Glutamatergic neuron (in vitro differentiated cells): ENCODE measurements at regions not wholly inside any gene's neighbourhood (a gene's known extent, or its start where the extent isn't known, plus 50 kb on each side); places are given as distances from the start of the nearest gene placed in this dataset.

Source experiments
- DNase-seq: peaks from one replicate; pipeline ENCODE4 v3.0.0; 2022
- H3K27ac Mint-ChIP-seq: one replicate; pipeline ENCODE4 v1.8.0; 2020; ENCODE audit warnings: mild to moderate bottlenecking, mixed read lengths, inconsistent platforms; ENCODE audit not compliant: unreplicated experiment
- H3K27me3 Mint-ChIP-seq: one replicate; pipeline ENCODE4 v1.8.0; 2020; ENCODE audit warnings: mild to moderate bottlenecking, moderate library complexity, mixed read lengths, inconsistent platforms; ENCODE audit not compliant: unreplicated experiment
- H3K36me3 Mint-ChIP-seq: one replicate; pipeline ENCODE4 v1.8.0; 2020; ENCODE audit warnings: mild to moderate bottlenecking, mixed read lengths, inconsistent platforms; ENCODE audit not compliant: unreplicated experiment
- H3K4me1 Mint-ChIP-seq: one replicate; pipeline ENCODE4 v1.8.0; 2020; ENCODE audit warnings: mild to moderate bottlenecking, low read depth, mixed read lengths, inconsistent platforms; ENCODE audit not compliant: unreplicated experiment
- H3K4me3 Mint-ChIP-seq: one replicate; pipeline ENCODE4 v1.8.0; 2020; ENCODE audit warnings: mild to moderate bottlenecking, mixed read lengths, inconsistent platforms; ENCODE audit not compliant: unreplicated experiment
- H3K9me3 Mint-ChIP-seq: one replicate; pipeline ENCODE4 v1.8.0; 2020; ENCODE audit warnings: mild to moderate bottlenecking, moderate library complexity, mixed read lengths, inconsistent platforms; ENCODE audit not compliant: unreplicated experiment
- CTCF ChIP-seq: fragments of 200-600 bp; sonication (generic); IDR thresholded peaks from one replicate; pipeline ENCODE4 v1.5.0; 2021; ENCODE audit not compliant: partially characterized antibody, unreplicated experiment

GRCh38 chr9:87803623-87804345, 77.9 kb downstream of the CTSL start:
- Mint-ChIP-seq H3K9me3 (peaks cover 1% of the 10 kb centered on the region), H3K36me3 (peaks cover 19% of the 10 kb centered on the region), H3K27me3 (peaks cover 7% of the 10 kb centered on the region), H3K4me1 (no peaks in the 10 kb centered on the region), H3K4me3 (no peak overlapping the region), H3K27ac (no peak overlapping the region)
- TF ChIP-seq CTCF, result no peak
- no peak for DNase-seq

- Mint-ChIP-seq H3K4me1 (no peaks in the 10 kb centered on the region), H3K9me3 (peaks cover 1% of the 10 kb centered on the region), H3K27ac (no peak overlapping the region), H3K36me3 (peaks cover 30% of the 10 kb centered on the region), H3K4me3 (no peak overlapping the region), H3K27me3 (peaks cover 7% of the 10 kb centered on the region)
- no peak for TF ChIP-seq CTCF
- DNase-seq, result no peak
Observed at GRCh38 chr9:87805259-87805658, 77.4 kb upstream of the SPATA31E1 start.

GRCh38 chr9:87810008-87810407, 72.7 kb upstream of the SPATA31E1 start:
- DNase-seq, result no peak
- no peak overlapping the region for H3K27ac Mint-ChIP-seq
- H3K4me3 Mint-ChIP-seq, result no peak overlapping the region
- TF ChIP-seq CTCF, result no peak
- H3K27me3 Mint-ChIP-seq, result peaks cover 10% of the 10 kb centered on the region
- H3K4me1 Mint-ChIP-seq, result no peaks in the 10 kb centered on the region
- H3K9me3 Mint-ChIP-seq, result peaks cover 3% of the 10 kb centered on the region
- H3K36me3 Mint-ChIP-seq, result peaks cover 30% of the 10 kb centered on the region

GRCh38 chr9:87810679-87811178, 71.9 kb upstream of the SPATA31E1 start:
- no peak for TF ChIP-seq CTCF
- Mint-ChIP-seq H3K36me3 (peaks cover 30% of the 10 kb centered on the region), H3K4me3 (no peak overlapping the region), H3K27ac (no peak overlapping the region), H3K9me3 (peaks cover 3% of the 10 kb centered on the region), H3K27me3 (peaks cover 10% of the 10 kb centered on the region), H3K4me1 (peaks cover under 1% of the 10 kb centered on the region)
- DNase-seq, result no peak

GRCh38 chr9:87812375-87813118, 70.1 kb upstream of the SPATA31E1 start:
- H3K4me1 Mint-ChIP-seq, result peaks cover 5% of the 10 kb centered on the region
- H3K27ac Mint-ChIP-seq, result no peak overlapping the region
- no peak overlapping the region for H3K4me3 Mint-ChIP-seq
- peaks cover 5% of the 10 kb centered on the region for H3K9me3 Mint-ChIP-seq
- peak; percentile 79 for TF ChIP-seq CTCF
- H3K36me3 Mint-ChIP-seq, result peaks cover 23% of the 10 kb centered on the region
- peaks cover 7% of the 10 kb centered on the region for H3K27me3 Mint-ChIP-seq
- DNase-seq, result peak; percentile 38
